MCF 10A (cell line): ENCODE measurements at regions not wholly inside any gene's neighbourhood (a gene's known extent, or its start where the extent isn't known, plus 50 kb on each side); places are given as distances from the start of the nearest gene placed in this dataset.

Source experiments
- BruUV-seq: library from RNA; stranded (reverse); fragments of 400-500 nt; replicated peaks from 2 replicates; lab custom pipeline; 2021; lab: Mats Ljungman, UMichigan
- CTCF ChIA-PET: fragments of 300-600 bp; sonication (Branson Sonifier 250); formaldehyde crosslinking; extraction: SDS; loops from one replicate; lab custom pipeline; 2021; ENCODE audit warnings: antibody characterized with exemption, inconsistent platforms; lab: Yijun Ruan, JAX
- POLR2A ChIA-PET: fragments of 300-600, 350-650 bp; sonication (Branson Sonifier 250); formaldehyde crosslinking; extraction: SDS; loops from one replicate; lab custom pipeline; 2020; ENCODE audit warnings: antibody characterized with exemption, inconsistent platforms; lab: Yijun Ruan, JAX
- DNase-seq: peaks from one replicate; pipeline ENCODE4 v3.0.0-alpha.2; 2018; ENCODE audit not compliant: unreplicated experiment
- H3K27ac Mint-ChIP-seq: one replicate; pipeline ENCODE4 v1.8.0; 2022; ENCODE audit warnings: mild to moderate bottlenecking, low read depth, mixed read lengths; ENCODE audit not compliant: unreplicated experiment
- H3K27me3 Mint-ChIP-seq: one replicate; pipeline ENCODE4 v1.8.0; 2022; ENCODE audit warnings: mixed read lengths; ENCODE audit not compliant: insufficient read depth, unreplicated experiment
- H3K36me3 Mint-ChIP-seq: one replicate; pipeline ENCODE4 v1.8.0; 2022; ENCODE audit warnings: mild to moderate bottlenecking, moderate library complexity, mixed read lengths; ENCODE audit not compliant: insufficient read depth, unreplicated experiment
- H3K4me1 Mint-ChIP-seq: one replicate; pipeline ENCODE4 v1.8.0; 2022; ENCODE audit warnings: mixed read lengths; ENCODE audit not compliant: insufficient read depth, unreplicated experiment
- H3K4me3 Mint-ChIP-seq: one replicate; pipeline ENCODE4 v1.8.0; 2022; ENCODE audit warnings: mild to moderate bottlenecking, moderate library complexity, mixed read lengths; ENCODE audit not compliant: unreplicated experiment
- H3K9me3 Mint-ChIP-seq: one replicate; pipeline ENCODE4 v1.8.0; 2022; ENCODE audit warnings: mixed read lengths; ENCODE audit not compliant: unreplicated experiment
- intact Hi-C: fragments of 100-400 bp; cut with micrococcal nuclease; formaldehyde crosslinking; loops from 2 replicates; pipeline ENCODE4 v1.14.1; 2022
- TF ChIP-seq, protein P1 (sequence below): fragments of 200-600 bp; IDR thresholded peaks from one replicate; pipeline ENCODE4 v1.8.0; 2022; ENCODE audit warnings: antibody characterized with exemption, mild to moderate bottlenecking; ENCODE audit not compliant: unreplicated experiment

DNA sequence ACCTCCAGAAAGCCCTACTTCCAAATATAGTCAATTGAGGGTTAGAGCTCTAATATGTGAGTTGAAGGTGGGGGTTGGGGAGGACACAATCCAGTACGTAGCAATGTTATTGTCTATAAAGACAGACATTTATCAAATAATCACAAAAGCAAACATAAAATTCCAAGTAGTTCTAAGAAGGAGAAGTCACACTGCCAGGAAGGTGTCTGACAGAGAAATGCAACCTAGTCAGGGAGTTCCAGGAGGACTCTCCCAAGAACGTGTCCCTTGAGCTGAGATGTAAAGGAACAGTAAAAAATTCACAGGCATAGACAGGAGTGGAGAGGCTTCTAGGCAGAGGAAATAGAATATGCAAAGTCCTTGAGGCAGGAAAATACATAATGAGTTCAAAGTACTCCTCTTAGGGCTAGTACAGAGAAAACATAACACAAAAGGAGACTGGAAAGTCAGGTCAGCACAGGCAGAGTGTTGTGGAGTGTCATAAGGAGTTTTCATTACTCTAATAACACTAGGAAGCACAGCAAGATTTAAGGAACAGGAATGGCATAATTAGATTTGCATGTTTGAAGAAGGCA is 277.6 kb upstream of the STT3B start:
- POLR2A ChIA-PET, result interaction anchor here (0.6 kb wide), 1 partner anchor 48 kb away, joined by 4 read pairs; no protein-coding TSS in a partner anchor
- Mint-ChIP-seq H3K4me1 (peaks cover 6% of the 10 kb centered on the region), H3K27me3 (no peaks in the 10 kb centered on the region), H3K9me3 (peaks cover 7% of the 10 kb centered on the region), H3K36me3 (no peaks in the 10 kb centered on the region), H3K27ac (no peak overlapping the region), H3K4me3 (no peak overlapping the region)
- no TSS peak for BruUV-seq
- no peak for DNase-seq
- intact Hi-C loops, result loop anchor here (10.0 kb wide), 1 partner anchor 280 kb away; the partner anchor contains the start of gene STT3B
- TF ChIP-seq, protein P1, sequence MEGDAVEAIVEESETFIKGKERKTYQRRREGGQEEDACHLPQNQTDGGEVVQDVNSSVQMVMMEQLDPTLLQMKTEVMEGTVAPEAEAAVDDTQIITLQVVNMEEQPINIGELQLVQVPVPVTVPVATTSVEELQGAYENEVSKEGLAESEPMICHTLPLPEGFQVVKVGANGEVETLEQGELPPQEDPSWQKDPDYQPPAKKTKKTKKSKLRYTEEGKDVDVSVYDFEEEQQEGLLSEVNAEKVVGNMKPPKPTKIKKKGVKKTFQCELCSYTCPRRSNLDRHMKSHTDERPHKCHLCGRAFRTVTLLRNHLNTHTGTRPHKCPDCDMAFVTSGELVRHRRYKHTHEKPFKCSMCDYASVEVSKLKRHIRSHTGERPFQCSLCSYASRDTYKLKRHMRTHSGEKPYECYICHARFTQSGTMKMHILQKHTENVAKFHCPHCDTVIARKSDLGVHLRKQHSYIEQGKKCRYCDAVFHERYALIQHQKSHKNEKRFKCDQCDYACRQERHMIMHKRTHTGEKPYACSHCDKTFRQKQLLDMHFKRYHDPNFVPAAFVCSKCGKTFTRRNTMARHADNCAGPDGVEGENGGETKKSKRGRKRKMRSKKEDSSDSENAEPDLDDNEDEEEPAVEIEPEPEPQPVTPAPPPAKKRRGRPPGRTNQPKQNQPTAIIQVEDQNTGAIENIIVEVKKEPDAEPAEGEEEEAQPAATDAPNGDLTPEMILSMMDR, result no peak
- CTCF ChIA-PET, result interaction anchor here (0.7 to 0.8 kb wide), 2 partner anchors 10 to 351 kb away, joined by 3 read pairs; no protein-coding TSS in a partner anchor

DNA sequence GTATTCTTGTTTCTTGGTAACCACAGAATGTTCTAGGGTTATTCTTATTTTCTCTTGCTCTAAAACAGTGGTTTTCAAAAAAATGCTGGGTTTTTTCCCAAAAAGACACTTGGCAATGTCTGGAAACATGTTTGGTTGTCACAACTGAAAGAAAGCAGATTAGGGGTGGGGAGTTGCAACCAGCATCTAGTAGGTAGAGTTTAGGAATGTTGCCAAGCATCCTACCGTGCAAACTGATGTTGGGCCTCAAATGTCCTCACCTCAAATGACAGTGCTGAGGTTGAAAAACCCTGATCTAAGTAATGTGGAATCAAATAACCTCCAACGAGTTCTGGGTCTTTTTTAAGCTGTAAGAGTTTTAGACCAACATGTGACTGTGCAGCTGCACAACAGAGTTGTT is 270.5 kb upstream of the STT3B start:
- BruUV-seq, result no TSS peak
- no peak overlapping the region for H3K27ac Mint-ChIP-seq
- no peak overlapping the region for H3K4me3 Mint-ChIP-seq
- DNase-seq, result no peak
- no peaks in the 10 kb centered on the region for H3K4me1 Mint-ChIP-seq
- H3K27me3 Mint-ChIP-seq, result no peaks in the 10 kb centered on the region
- POLR2A ChIA-PET, result no interaction called here
- TF ChIP-seq, protein P1, result no peak
- H3K36me3 Mint-ChIP-seq, result no peaks in the 10 kb centered on the region
- no peaks in the 10 kb centered on the region for H3K9me3 Mint-ChIP-seq
- CTCF ChIA-PET, result no interaction called here
- intact Hi-C loops, result no loop called here

GRCh38 chr3:31263897-31264296 is 268.8 kb upstream of the STT3B start:
- Mint-ChIP-seq H3K9me3 (no peaks in the 10 kb centered on the region), H3K4me3 (no peak overlapping the region), H3K36me3 (no peaks in the 10 kb centered on the region), H3K4me1 (no peaks in the 10 kb centered on the region), H3K27ac (no peak overlapping the region), H3K27me3 (no peaks in the 10 kb centered on the region)
- BruUV-seq, result no TSS peak
- ChIA-PET POLR2A (no interaction called here), CTCF (interaction anchor here (1.1 kb wide), 1 partner anchor 135 kb away, joined by 3 read pairs; no protein-coding TSS in a partner anchor)
- intact Hi-C loops, result no loop called here
- TF ChIP-seq, protein P1, result no peak
- no peak for DNase-seq

DNA sequence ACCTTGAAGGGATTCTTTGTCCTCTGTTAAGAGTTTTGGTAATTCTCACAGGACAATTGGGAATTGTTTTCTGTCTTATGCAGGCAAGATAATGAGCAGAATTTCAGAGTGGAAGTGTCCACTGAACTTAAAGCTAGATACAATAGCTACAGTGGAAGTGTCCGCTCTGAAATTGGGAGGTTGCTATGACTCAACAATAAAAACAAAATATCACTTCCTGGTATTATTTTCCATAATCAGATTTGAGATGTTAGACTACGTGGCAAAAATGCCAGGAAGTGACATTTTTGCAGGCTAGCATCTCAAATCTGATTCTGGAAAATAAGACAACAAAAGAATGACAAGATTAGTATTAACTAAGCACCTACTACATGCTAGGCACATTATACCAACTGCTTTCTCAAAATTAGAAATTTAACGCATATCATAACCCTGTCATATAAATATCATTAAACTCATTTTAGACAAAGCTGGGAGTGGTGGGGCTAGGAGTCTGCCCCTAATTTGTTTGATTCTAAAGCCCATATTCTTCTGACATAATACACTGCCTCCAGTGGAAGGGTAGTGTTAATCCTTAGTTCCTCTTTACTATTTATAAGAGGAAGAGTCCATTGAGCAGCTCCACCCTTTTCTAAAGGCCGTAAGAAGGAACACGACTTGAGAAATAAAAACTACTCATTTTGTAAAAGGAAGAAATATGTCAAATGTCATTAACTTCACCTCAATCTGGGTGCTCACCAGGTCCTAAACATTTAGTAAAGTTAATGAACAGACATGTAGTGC is 266.9 kb upstream of the STT3B start:
- intact Hi-C loops, result no loop called here
- H3K9me3 Mint-ChIP-seq, result no peaks in the 10 kb centered on the region
- H3K36me3 Mint-ChIP-seq, result no peaks in the 10 kb centered on the region
- no TSS peak for BruUV-seq
- peaks cover 6% of the 10 kb centered on the region for H3K27me3 Mint-ChIP-seq
- no peaks in the 10 kb centered on the region for H3K4me1 Mint-ChIP-seq
- TF ChIP-seq, protein P1, result no peak
- H3K27ac Mint-ChIP-seq, result no peak overlapping the region
- ChIA-PET CTCF (interaction anchor here (0.5 to 1.5 kb wide), 3 partner anchors 9 to 136 kb away, joined by 3 to 4 read pairs (median 3); no protein-coding TSS in a partner anchor), POLR2A (interaction anchor here (1.6 kb wide), 1 partner anchor 9 kb away, joined by 3 read pairs; no protein-coding TSS in a partner anchor)
- no peak for DNase-seq
- no peak overlapping the region for H3K4me3 Mint-ChIP-seq
